ENCODE measurements at regions not wholly inside any gene's neighbourhood (a gene's known extent, or its start where the extent isn't known, plus 50 kb on each side); places are given as distances from the start of the nearest gene placed in this dataset.
"Not testable (repeated sequence)": the region's sequence is repeated elsewhere in the genome, so short reads cannot be mapped to it uniquely, and the experiment has no call there.

- DNase-seq = peak in 1 of 5 donors; percentile 7
Observed at GRCh38 chr4:153079857-153080391, 124.3 kb upstream of the TRIM2 start.

GRCh38 chr4:153081006-153081580, 123.2 kb upstream of the TRIM2 start:
- DNase-seq = no peak

DNA sequence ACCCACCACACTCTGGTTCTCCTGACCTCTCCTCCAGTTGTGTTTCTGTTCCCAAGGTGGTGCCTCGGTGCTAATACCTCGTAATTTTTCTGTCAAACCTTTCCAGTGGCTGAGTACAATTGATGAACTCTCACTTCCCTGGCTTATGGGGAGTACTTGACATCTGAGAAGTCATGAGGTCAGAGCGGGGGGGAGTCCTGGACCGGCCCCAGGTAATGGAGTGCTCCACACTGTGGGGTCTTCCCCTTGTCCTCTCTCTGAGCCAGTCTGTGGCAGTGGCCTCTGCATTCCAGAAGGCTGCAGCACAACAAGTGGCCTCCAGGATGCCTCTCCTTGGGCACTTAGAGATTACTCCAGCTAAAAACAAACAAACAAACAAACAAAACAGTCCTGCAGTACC, 122.5 kb upstream of the TRIM2 start:
- DNase-seq = no peak

- DNase-seq = peak in 1 of 5 donors; percentile 41
Observed at GRCh38 chr4:153082322-153083301, 121.6 kb upstream of the TRIM2 start.

GRCh38 chr4:153083447-153083947, 120.7 kb upstream of the TRIM2 start:
- DNase-seq = peak in 4 of 5 donors; percentile 8 to 65 (median 36)

- DNase-seq = no peak
Observed at GRCh38 chr4:153084224-153084979, 119.8 kb upstream of the TRIM2 start.

- DNase-seq = peak; percentile 49 to 71 (median 63)
Observed at GRCh38 chr4:153084980-153085630, 119.1 kb upstream of the TRIM2 start.

GRCh38 chr4:153087671-153088194, 116.5 kb upstream of the TRIM2 start:
- no peak for DNase-seq

DNA sequence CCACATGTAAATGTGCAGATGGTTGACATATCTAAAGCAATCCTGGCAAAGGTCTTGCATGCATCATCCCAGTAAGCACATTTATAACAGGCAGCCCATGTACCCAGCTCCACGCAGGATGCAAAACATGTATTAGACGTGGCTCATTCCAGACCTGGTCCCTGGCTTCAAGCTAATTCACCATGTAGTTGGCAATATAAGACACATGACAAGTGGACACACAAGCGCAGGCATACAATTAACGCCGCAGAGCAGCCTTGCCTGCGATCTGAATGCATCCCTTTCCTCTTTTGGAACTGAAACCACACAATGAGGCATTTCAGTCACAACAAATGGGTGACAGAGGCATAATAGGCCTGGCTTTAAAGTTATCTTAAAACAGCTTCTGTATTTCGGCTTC, 114.5 kb upstream of the TRIM2 start:
- no peak for DNase-seq

GRCh38 chr4:153090181-153090580, 114.1 kb upstream of the TRIM2 start:
- no peak for DNase-seq

DNA sequence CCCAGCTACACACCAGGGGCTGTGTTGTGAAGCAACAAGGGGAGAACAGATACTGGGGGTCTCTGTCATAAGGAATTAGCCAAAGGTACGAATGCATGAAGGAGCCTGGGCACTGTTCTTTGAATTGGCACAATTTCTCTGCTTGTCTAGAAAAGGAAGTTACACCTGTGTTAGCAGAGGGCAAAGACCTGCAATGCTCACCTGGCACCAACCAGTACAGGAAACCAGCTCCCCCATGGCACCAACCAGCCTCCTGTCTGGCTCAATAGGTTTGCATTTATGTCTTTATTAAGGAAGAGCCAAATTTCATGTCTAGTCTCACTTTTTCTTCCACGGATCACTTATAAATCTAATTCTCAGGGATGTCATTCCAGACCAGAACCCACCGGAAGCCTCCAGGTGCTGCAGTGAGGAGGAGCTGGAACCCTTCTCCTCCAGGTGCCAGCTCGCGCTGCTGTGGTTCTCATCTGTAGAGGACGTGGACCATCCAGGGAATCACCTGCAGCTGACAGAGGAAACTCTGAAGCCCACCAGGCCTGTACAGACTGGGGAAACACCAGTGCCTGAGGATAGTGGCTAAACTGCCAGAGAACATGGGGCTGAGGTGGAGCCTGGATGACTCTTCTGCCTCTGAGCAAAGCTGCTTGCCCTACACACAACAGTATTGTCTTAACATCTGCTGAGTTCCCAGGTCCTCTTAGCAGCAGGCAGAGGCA, 113.4 kb upstream of the TRIM2 start:
- DNase-seq = no peak

DNA sequence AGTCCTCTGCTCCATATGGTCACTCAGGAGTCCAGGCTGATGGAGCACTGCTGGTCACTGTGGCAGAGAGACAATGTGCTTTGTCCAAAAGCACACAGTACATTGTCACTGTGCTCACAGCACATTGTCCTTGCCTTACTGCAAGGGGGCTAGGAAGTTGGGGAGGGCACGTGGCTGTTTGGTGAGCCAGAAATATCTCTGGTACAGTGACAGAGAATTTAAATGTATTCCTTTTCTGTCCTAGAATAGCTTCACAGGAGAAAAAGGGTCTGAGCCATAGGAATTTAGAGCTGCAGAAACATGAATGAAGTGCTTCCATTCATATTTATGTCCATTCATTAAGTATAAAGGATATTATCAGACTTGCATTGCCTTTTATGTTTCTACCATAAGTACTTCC, 110.8 kb upstream of the TRIM2 start:
- DNase-seq = no peak

GRCh38 chr4:153093802-153094201, 110.4 kb upstream of the TRIM2 start:
- no peak for DNase-seq

DNA sequence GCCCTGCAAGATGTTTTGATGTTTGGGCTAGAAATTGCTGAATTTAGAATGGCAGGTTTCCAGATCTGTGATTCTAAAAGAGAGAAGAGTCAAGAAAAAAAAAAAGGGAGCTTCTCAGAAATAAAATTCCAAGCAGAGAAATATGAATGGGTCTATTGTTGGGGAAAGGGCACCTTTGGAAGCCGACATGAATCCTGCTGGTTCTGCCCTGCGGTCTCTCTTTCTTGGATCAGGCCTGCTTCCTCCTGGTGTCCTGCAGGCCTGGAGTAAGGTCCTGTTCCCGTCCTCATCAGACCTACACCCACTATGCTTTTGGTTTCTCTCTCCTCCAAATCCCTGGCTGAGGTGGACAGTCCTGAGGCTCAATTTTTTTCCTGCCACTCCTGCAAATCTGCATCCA, 109.8 kb upstream of the TRIM2 start:
- DNase-seq = no peak

- DNase-seq = no peak
Observed at GRCh38 chr4:153095448-153096204, 108.6 kb upstream of the TRIM2 start.

- no peak for DNase-seq
Observed at GRCh38 chr4:153096344-153096743, 107.9 kb upstream of the TRIM2 start.

DNA sequence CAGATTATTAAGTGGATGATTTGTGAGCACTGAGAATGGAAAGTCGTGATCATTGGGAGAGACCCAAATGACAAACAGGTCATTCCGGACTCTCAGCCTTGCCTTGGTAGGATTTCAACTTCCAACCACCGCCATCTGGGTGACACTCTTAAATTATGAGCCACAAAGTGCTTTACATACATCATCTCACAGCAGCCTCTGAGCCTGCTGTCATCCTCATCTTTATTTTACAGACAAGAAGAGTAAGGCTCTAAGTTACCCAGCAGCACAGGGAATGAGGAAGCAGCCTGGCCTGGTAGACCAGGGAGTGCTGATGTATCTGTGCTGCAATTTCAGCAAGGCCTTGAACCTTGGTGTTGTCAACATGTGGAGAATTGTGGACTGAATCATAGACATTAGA, 105.8 kb upstream of the TRIM2 start:
- DNase-seq = no peak

- no peak for DNase-seq
Observed at GRCh38 chr4:153099391-153100140, 104.7 kb upstream of the TRIM2 start.

GRCh38 chr4:153106736-153107135, 97.5 kb upstream of the TRIM2 start:
- not testable (repeated sequence) for DNase-seq

GRCh38 chr4:153107246-153107645, 97.0 kb upstream of the TRIM2 start:
- no peak for DNase-seq

All from T-helper 1 cell (primary cell).